ENCODE measurements at regions not wholly inside any gene's neighbourhood (a gene's known extent, or its start where the extent isn't known, plus 50 kb on each side); places are given as distances from the start of the nearest gene placed in this dataset.

GRCh38 chr14:51431033-51431709, 191.1 kb downstream of the TMX1 start:
- no peak overlapping the region for H3K4me3 Mint-ChIP-seq
- H3K27me3 Mint-ChIP-seq (ENCODE audit: insufficient read depth, low read depth, poor library complexity), result no peaks in the 10 kb centered on the region
- Histone ChIP-seq H3K79me2 (replicated peaks; ENCODE audit: insufficient read depth) (no peaks in the 10 kb centered on the region), H3K9me2 (ENCODE audit: insufficient read depth) (no peaks in the 10 kb centered on the region), H3K4me2 (no peak overlapping the region), H3F3A (replicated peaks; ENCODE audit: low read depth) (no peaks in the 10 kb centered on the region), H3K27ac (ENCODE audit: low read depth) (no peak overlapping the region), H2AFZ (no peak overlapping the region), H3K4me1 (ENCODE audit: insufficient read depth) (peaks cover 6% of the 10 kb centered on the region; the same call in 1 of the 2 replicates), H3K27me3 (ENCODE audit: insufficient read depth) (no peaks in the 10 kb centered on the region), H3K4me3 (no peak overlapping the region), H3K36me3 (ENCODE audit: insufficient read depth) (no peaks in the 10 kb centered on the region), H4K20me1 (replicated peaks; ENCODE audit: insufficient read depth) (no peaks in the 10 kb centered on the region)
- TF ChIP-seq ZNF114 (CRISPR knock-in tag; IDR thresholded peaks at IDR 0.05) (no peak), REST (IDR thresholded peaks at IDR 0.05; ENCODE audit: unreplicated experiment) (no peak), CREB1 (CRISPR knock-in tag; IDR thresholded peaks at IDR 0.05; ENCODE audit: low read depth) (no peak)
- no peak for ATAC-seq
- H3K4me1 Mint-ChIP-seq, result peaks cover 15% of the 10 kb centered on the region
- H3K36me3 Mint-ChIP-seq (ENCODE audit: low read depth), result no peaks in the 10 kb centered on the region
- H3K27ac Mint-ChIP-seq, result no peak overlapping the region
- DNase-seq (ENCODE audit: low spot score), result no peak
- no peaks in the 10 kb centered on the region for H3K9me3 Mint-ChIP-seq

GRCh38 chr14:51431741-51432140, 191.7 kb downstream of the TMX1 start:
- H3K36me3 Mint-ChIP-seq (ENCODE audit: low read depth), result no peaks in the 10 kb centered on the region
- no peaks in the 10 kb centered on the region for H3K36me3 ChIP-seq (ENCODE audit: insufficient read depth)
- ATAC-seq (no peak), DNase-seq (ENCODE audit: low spot score) (no peak)
- no peak overlapping the region for H2AFZ ChIP-seq
- H3K9me2 ChIP-seq (ENCODE audit: insufficient read depth), result no peaks in the 10 kb centered on the region
- H3K4me2 ChIP-seq, result no peak overlapping the region
- H3K4me3 ChIP-seq, result no peak overlapping the region
- no peak overlapping the region for H3K27ac ChIP-seq (ENCODE audit: low read depth)
- no peaks in the 10 kb centered on the region for H3K27me3 ChIP-seq (ENCODE audit: insufficient read depth)
- H3F3A ChIP-seq (replicated peaks; ENCODE audit: low read depth), result no peaks in the 10 kb centered on the region
- H3K4me3 Mint-ChIP-seq, result no peak overlapping the region
- no peak for TF ChIP-seq ZNF114 (CRISPR knock-in tag; IDR thresholded peaks at IDR 0.05)
- no peak for TF ChIP-seq POLR2AphosphoS5 (IDR thresholded peaks at IDR 0.05; ENCODE audit: low read depth)
- TF ChIP-seq CREB1 (CRISPR knock-in tag; IDR thresholded peaks at IDR 0.05; ENCODE audit: low read depth), result no peak
- no peak for TF ChIP-seq REST (IDR thresholded peaks at IDR 0.05; ENCODE audit: unreplicated experiment)
- TF ChIP-seq ZNF331 (CRISPR knock-in tag; IDR thresholded peaks at IDR 0.05; ENCODE audit: low read depth), result no peak
- no peaks in the 10 kb centered on the region for H4K20me1 ChIP-seq (replicated peaks; ENCODE audit: insufficient read depth)
- H3K27me3 Mint-ChIP-seq (ENCODE audit: insufficient read depth, low read depth, poor library complexity), result no peaks in the 10 kb centered on the region
- H3K27ac Mint-ChIP-seq, result no peak overlapping the region
- H3K9me3 Mint-ChIP-seq, result no peaks in the 10 kb centered on the region
- peaks cover 6% of the 10 kb centered on the region; the same call in 1 of the 2 replicates for H3K4me1 ChIP-seq (ENCODE audit: insufficient read depth)
- peaks cover 15% of the 10 kb centered on the region for H3K4me1 Mint-ChIP-seq
- no peaks in the 10 kb centered on the region for H3K79me2 ChIP-seq (replicated peaks; ENCODE audit: insufficient read depth)
